ENCODE measurements at regions not wholly inside any gene's neighbourhood (a gene's known extent, or its start where the extent isn't known, plus 50 kb on each side); places are given as distances from the start of the nearest gene placed in this dataset.

- H3K27ac ChIP-seq: no peak overlapping the region
These were observed 70.3 kb downstream of the UNC5CL start for GRCh38 chr6:40968620-40969164.

DNA sequence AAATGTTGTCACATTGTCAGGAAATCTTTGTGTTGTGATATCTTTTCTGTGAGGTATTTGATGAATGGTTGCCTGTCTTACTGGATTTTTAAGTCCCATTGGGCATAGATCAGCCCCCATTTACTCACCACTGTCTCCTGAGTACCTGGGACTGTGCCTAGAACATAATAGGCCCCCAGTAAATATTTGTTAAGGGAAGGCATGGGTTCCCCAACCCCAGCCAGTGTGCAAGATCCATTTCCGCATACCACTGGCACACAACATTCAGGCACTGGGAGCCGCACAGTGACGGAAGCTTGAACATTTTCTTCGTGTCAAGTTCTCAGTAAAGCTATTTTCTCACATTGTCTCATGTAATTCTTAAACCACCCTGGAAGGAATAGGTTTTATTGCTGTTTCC, 72.2 kb downstream of the UNC5CL start:
- peaks cover 8% of the 10 kb centered on the region; the same call in 1 of the 2 replicates for H3K4me1 ChIP-seq (replicated peaks; ENCODE audit: insufficient read depth)
- H3K27ac ChIP-seq: no peak overlapping the region
- H3K79me2 ChIP-seq (ENCODE audit: low read depth): no peaks in the 10 kb centered on the region
- no peaks in the 10 kb centered on the region; the same call in 1 of the 2 replicates for H3K9me2 ChIP-seq (ENCODE audit: insufficient read depth)
- BruUV-seq (replicated peaks): no TSS peak
- no peaks in the 10 kb centered on the region for H3K27me3 ChIP-seq (ENCODE audit: insufficient read depth, low read depth)
- H3F3A ChIP-seq (ENCODE audit: insufficient read depth, low read depth): peaks cover 7% of the 10 kb centered on the region; the same call in 1 of the 2 replicates
- no peak overlapping the region for H3K4me2 ChIP-seq
- intact Hi-C loops (cut with micrococcal nuclease; ENCODE audit: unreplicated experiment): no loop called here
- H3K9me3 ChIP-seq (ENCODE audit: insufficient read depth, low read depth): peaks cover 6% of the 10 kb centered on the region; the same call in 1 of the 2 replicates
- H4K20me1 ChIP-seq (ENCODE audit: insufficient read depth): no peaks in the 10 kb centered on the region
- no peaks in the 10 kb centered on the region for H3K36me3 ChIP-seq (ENCODE audit: low read depth)
- no peak for DNase-seq
- no peak overlapping the region for H2AFZ ChIP-seq
- POLR2A ChIA-PET (ENCODE audit: unreplicated experiment): no interaction called here
- TF ChIP-seq, protein P1, sequence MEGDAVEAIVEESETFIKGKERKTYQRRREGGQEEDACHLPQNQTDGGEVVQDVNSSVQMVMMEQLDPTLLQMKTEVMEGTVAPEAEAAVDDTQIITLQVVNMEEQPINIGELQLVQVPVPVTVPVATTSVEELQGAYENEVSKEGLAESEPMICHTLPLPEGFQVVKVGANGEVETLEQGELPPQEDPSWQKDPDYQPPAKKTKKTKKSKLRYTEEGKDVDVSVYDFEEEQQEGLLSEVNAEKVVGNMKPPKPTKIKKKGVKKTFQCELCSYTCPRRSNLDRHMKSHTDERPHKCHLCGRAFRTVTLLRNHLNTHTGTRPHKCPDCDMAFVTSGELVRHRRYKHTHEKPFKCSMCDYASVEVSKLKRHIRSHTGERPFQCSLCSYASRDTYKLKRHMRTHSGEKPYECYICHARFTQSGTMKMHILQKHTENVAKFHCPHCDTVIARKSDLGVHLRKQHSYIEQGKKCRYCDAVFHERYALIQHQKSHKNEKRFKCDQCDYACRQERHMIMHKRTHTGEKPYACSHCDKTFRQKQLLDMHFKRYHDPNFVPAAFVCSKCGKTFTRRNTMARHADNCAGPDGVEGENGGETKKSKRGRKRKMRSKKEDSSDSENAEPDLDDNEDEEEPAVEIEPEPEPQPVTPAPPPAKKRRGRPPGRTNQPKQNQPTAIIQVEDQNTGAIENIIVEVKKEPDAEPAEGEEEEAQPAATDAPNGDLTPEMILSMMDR (conservative IDR thresholded peaks at IDR 0.05): no peak
- no peak for TF ChIP-seq EZH2 (IDR thresholded peaks at IDR 0.05; ENCODE audit: low read depth)
- CTCF ChIA-PET: no interaction called here
- H3K4me3 ChIP-seq: no peak overlapping the region

More at GRCh38 chr6:40968620-40969164, 70.3 kb downstream of the UNC5CL start:
- H3K36me3 ChIP-seq (ENCODE audit: low read depth): no peaks in the 10 kb centered on the region
- H3K27me3 ChIP-seq (ENCODE audit: insufficient read depth, low read depth): no peaks in the 10 kb centered on the region
- no peak overlapping the region for H2AFZ ChIP-seq
- H3K79me2 ChIP-seq (ENCODE audit: low read depth): no peaks in the 10 kb centered on the region
- H3K4me2 ChIP-seq: no peak overlapping the region
- H3K9me2 ChIP-seq (ENCODE audit: insufficient read depth): no peaks in the 10 kb centered on the region; the same call in 1 of the 2 replicates
- no peak overlapping the region for H3K4me3 ChIP-seq
- no peaks in the 10 kb centered on the region for H3K9me3 ChIP-seq (ENCODE audit: insufficient read depth, low read depth)
- intact Hi-C loops (cut with micrococcal nuclease; ENCODE audit: unreplicated experiment): no loop called here
- TF ChIP-seq, protein P1 (conservative IDR thresholded peaks at IDR 0.05): no peak
- no peak for TF ChIP-seq EZH2 (IDR thresholded peaks at IDR 0.05; ENCODE audit: low read depth)
- POLR2A ChIA-PET (ENCODE audit: unreplicated experiment): no interaction called here
- CTCF ChIA-PET: no interaction called here
- no peak for DNase-seq
- H3K4me1 ChIP-seq (replicated peaks; ENCODE audit: insufficient read depth): no peaks in the 10 kb centered on the region
- no TSS peak for BruUV-seq (replicated peaks)
- H4K20me1 ChIP-seq (ENCODE audit: insufficient read depth): no peaks in the 10 kb centered on the region
- H3F3A ChIP-seq (ENCODE audit: insufficient read depth, low read depth): peaks cover 9% of the 10 kb centered on the region; the same call in 1 of the 2 replicates

DNA sequence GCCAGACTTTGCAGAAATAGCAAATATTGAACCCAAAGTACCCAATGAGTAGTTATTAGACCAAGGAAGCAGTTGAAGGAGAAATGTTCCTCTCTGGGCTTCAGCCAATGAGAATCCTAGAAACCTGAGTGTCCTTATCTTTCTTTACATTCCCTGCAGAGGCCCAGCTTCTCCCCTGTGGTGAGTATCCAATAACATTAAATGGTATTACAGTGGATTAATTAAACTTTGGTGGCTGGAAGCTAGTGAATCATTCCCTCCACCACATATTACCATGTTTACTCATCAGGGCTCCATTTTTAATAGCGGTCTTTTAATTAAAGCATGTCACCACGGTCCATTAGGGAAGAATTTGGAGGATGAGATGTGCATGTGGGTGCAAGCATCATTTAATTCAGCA, 74.0 kb downstream of the UNC5CL start:
- H3K4me3 ChIP-seq: no peak overlapping the region
- no peak for DNase-seq
- no TSS peak for BruUV-seq (replicated peaks)
- H3K27ac ChIP-seq: no peak overlapping the region
- H3F3A ChIP-seq (ENCODE audit: insufficient read depth, low read depth): peaks cover 10% of the 10 kb centered on the region; the same call in 1 of the 2 replicates
- peaks cover 13% of the 10 kb centered on the region; the same call in 1 of the 2 replicates for H3K4me1 ChIP-seq (replicated peaks; ENCODE audit: insufficient read depth)
- no peaks in the 10 kb centered on the region for H3K27me3 ChIP-seq (ENCODE audit: insufficient read depth, low read depth)
- no peak overlapping the region for H3K4me2 ChIP-seq
- peaks cover 6% of the 10 kb centered on the region; the same call in 1 of the 2 replicates for H3K9me3 ChIP-seq (ENCODE audit: insufficient read depth, low read depth)
- no peak overlapping the region for H2AFZ ChIP-seq
- H3K9me2 ChIP-seq (ENCODE audit: insufficient read depth): no peaks in the 10 kb centered on the region
- ChIA-PET CTCF (interaction anchor here (0.6 to 1.3 kb wide), 2 partner anchors 34 to 117 kb away, joined by 3 read pairs; no protein-coding TSS in a partner anchor), POLR2A (ENCODE audit: unreplicated experiment) (no interaction called here)
- TF ChIP-seq, protein P1 (conservative IDR thresholded peaks at IDR 0.05): no peak
- H3K79me2 ChIP-seq (ENCODE audit: low read depth): no peaks in the 10 kb centered on the region
- intact Hi-C loops (cut with micrococcal nuclease; ENCODE audit: unreplicated experiment): no loop called here
- H3K36me3 ChIP-seq (ENCODE audit: low read depth): no peaks in the 10 kb centered on the region
- no peaks in the 10 kb centered on the region for H4K20me1 ChIP-seq (ENCODE audit: insufficient read depth)

Measured in PC-9 (cell line).